H9 (cell line): ENCODE measurements at regions not wholly inside any gene's neighbourhood (a gene's known extent, or its start where the extent isn't known, plus 50 kb on each side); places are given as distances from the start of the nearest gene placed in this dataset.

ENCODE experiments used
- DNase-seq: peaks from one replicate; pipeline ENCODE4 v3.0.0-alpha.2; 2017
- H2AFZ ChIP-seq: one replicate; pipeline ENCODE4 v1.6.1; 2013; ENCODE audit warnings: mild to moderate bottlenecking, low read length, control low read depth, moderate library complexity
- H2AK5ac ChIP-seq: 2 replicates; pipeline ENCODE4 v1.6.1; 2013; ENCODE audit warnings: low read length, control low read depth, mixed read lengths; ENCODE audit not compliant: insufficient read length
- H2BK120ac ChIP-seq: one replicate; pipeline ENCODE4 v1.6.1; 2013; ENCODE audit warnings: low read depth, mild to moderate bottlenecking, low read length, control low read depth, inconsistent platforms; ENCODE audit not compliant: poor library complexity, severe bottlenecking
- H2BK12ac ChIP-seq: 2 replicates; pipeline ENCODE4 v1.6.1; 2013; ENCODE audit warnings: low read length, control low read depth, mixed read lengths, low read depth; ENCODE audit not compliant: insufficient read length
- H2BK15ac ChIP-seq: 2 replicates; pipeline ENCODE4 v1.6.1; 2013; ENCODE audit warnings: low read depth, low read length, control low read depth
- H2BK20ac ChIP-seq: one replicate; pipeline ENCODE4 v1.6.1; 2013; ENCODE audit warnings: low read depth, mild to moderate bottlenecking, low read length, control low read depth, inconsistent platforms; ENCODE audit not compliant: poor library complexity, severe bottlenecking
- H2BK5ac ChIP-seq: 2 replicates; pipeline ENCODE4 v1.6.1; 2013; ENCODE audit warnings: low read length, control low read depth, mixed read lengths; ENCODE audit not compliant: insufficient read length
- H3K14ac ChIP-seq: 2 replicates; pipeline ENCODE4 v1.6.1; 2013; ENCODE audit warnings: low read length, control low read depth; ENCODE audit not compliant: insufficient read depth
- H3K18ac ChIP-seq: 2 replicates; pipeline ENCODE4 v1.6.1; 2013; ENCODE audit warnings: low read depth, mild to moderate bottlenecking, mixed read lengths, low read length, control low read depth; ENCODE audit not compliant: insufficient read length
- H3K23ac ChIP-seq: 2 replicates; pipeline ENCODE4 v1.6.1; 2013; ENCODE audit warnings: low read length, control low read depth, mixed read lengths, low read depth; ENCODE audit not compliant: insufficient read length
- H3K23me2 ChIP-seq: 2 replicates; pipeline ENCODE4 v1.6.1; 2013; ENCODE audit warnings: low read depth, mild to moderate bottlenecking, mixed read lengths, low read length, control low read depth; ENCODE audit not compliant: insufficient read length, poor library complexity, severe bottlenecking
- H3K27ac ChIP-seq: 2 replicates; pipeline ENCODE4 v1.5.1; 2013; ENCODE audit warnings: low read length, control low read depth, mixed read lengths, low read depth; ENCODE audit not compliant: insufficient read length
- H3K27me3 ChIP-seq: 2 replicates; pipeline ENCODE4 v1.6.1; 2013; ENCODE audit warnings: low read length, control low read depth, inconsistent platforms; ENCODE audit not compliant: insufficient read depth
- H3K4ac ChIP-seq: 2 replicates; pipeline ENCODE4 v1.6.1; 2013; ENCODE audit warnings: low read depth, mild to moderate bottlenecking, control low read depth, inconsistent platforms, low read length, moderate library complexity
- H3K4me1 ChIP-seq: 2 replicates; pipeline ENCODE4 v1.6.1; 2013; ENCODE audit warnings: low read length, control low read depth, inconsistent platforms; ENCODE audit not compliant: insufficient read depth
- H3K4me2 ChIP-seq: 2 replicates; pipeline ENCODE4 v1.6.1; 2013; ENCODE audit warnings: low read length, control low read depth, mixed read lengths; ENCODE audit not compliant: insufficient read length, insufficient read depth
- H3K56ac ChIP-seq: 2 replicates; pipeline ENCODE4 v1.6.1; 2013; ENCODE audit warnings: low read depth, mild to moderate bottlenecking, mixed read lengths, low read length, control low read depth; ENCODE audit not compliant: insufficient read length
- H3K79me1 ChIP-seq: 2 replicates; pipeline ENCODE4 v1.6.1; 2013; ENCODE audit warnings: low read depth, mild to moderate bottlenecking, moderate library complexity, low read length, control low read depth, inconsistent platforms; ENCODE audit not compliant: insufficient read depth, poor library complexity, severe bottlenecking
- H3K79me2 ChIP-seq: 2 replicates; pipeline ENCODE4 v1.6.1; 2013; ENCODE audit warnings: low read length, control low read depth, inconsistent platforms; ENCODE audit not compliant: insufficient read depth
- H3K9ac ChIP-seq: 2 replicates; pipeline ENCODE4 v1.6.1; 2013; ENCODE audit warnings: low read length, control low read depth, mixed read lengths; ENCODE audit not compliant: insufficient read length; ENCODE audit errors: extremely low read depth
- H3K9me3 ChIP-seq: one replicate; pipeline ENCODE4 v1.6.1; 2013; ENCODE audit warnings: low read depth, low read length, inconsistent platforms; ENCODE audit not compliant: control insufficient read depth
- H3T11ph ChIP-seq: one replicate; pipeline ENCODE4 v1.6.1; 2013; ENCODE audit warnings: mild to moderate bottlenecking, low read length, control low read depth, inconsistent platforms
- H4K20me1 ChIP-seq: one replicate; pipeline ENCODE4 v1.6.1; 2013; ENCODE audit not compliant: control insufficient read depth, insufficient read length, insufficient read depth
- H4K5ac ChIP-seq: 2 replicates; pipeline ENCODE4 v1.6.1; 2013; ENCODE audit warnings: low read depth, mild to moderate bottlenecking, mixed read lengths, low read length, control low read depth; ENCODE audit not compliant: insufficient read length
- H4K8ac ChIP-seq: replicated peaks from 2 replicates; pipeline ENCODE4 v1.6.1; 2013; ENCODE audit warnings: low read length, control low read depth, mixed read lengths, low read depth; ENCODE audit not compliant: insufficient read length
- H4K91ac ChIP-seq: 2 replicates; pipeline ENCODE4 v1.6.1; 2013; ENCODE audit warnings: low read depth, mild to moderate bottlenecking, moderate library complexity, mixed read lengths, low read length, control low read depth; ENCODE audit not compliant: insufficient read length
- H3K27ac Mint-ChIP-seq, 3 experiments: 2 replicates in 2 of 3; 3 replicates in 1 of 3; pipeline ENCODE4 v1.8.0; 2020 to 2021; ENCODE audit warnings: mixed read lengths in 3 of 3, mild to moderate bottlenecking in 1 of 3, moderate library complexity in 1 of 3
- H3K27me3 Mint-ChIP-seq: 2 replicates; pipeline ENCODE4 v1.8.0; 2021; ENCODE audit warnings: low read depth, mild to moderate bottlenecking, moderate library complexity, mixed read lengths
- H3K36me3 Mint-ChIP-seq, 3 experiments: 2 replicates in 2 of 3; 3 replicates in 1 of 3; pipeline ENCODE4 v1.8.0; 2020 to 2021; ENCODE audit warnings: low read depth in 3 of 3, mixed read lengths in 3 of 3; ENCODE audit not compliant: insufficient read depth in 1 of 3
- H3K4me1 Mint-ChIP-seq, 2 experiments: 2 replicates each; pipeline ENCODE4 v1.8.0; 2020; ENCODE audit warnings: mixed read lengths in 2 of 2
- H3K4me3 Mint-ChIP-seq, 2 experiments: 2 replicates in 1 of 2; 3 replicates in 1 of 2; pipeline ENCODE4 v1.8.0; 2020 to 2021; ENCODE audit warnings: mild to moderate bottlenecking in 2 of 2, mixed read lengths in 2 of 2, moderate library complexity in 1 of 2
- H3K9me3 Mint-ChIP-seq, 2 experiments: 2 replicates in 1 of 2; 3 replicates in 1 of 2; pipeline ENCODE4 v1.8.0; 2020; ENCODE audit warnings: mild to moderate bottlenecking in 2 of 2, mixed read lengths in 2 of 2, moderate library complexity in 1 of 2
- WGBS: extraction: QIAGEN DNeasy Blood & Tissue Kit; methylation state at CpG from one replicate; pipeline ENCODE4 v1.1.7; 2013; ENCODE audit warnings: missing lambda C conversion rate, low lambda C conversion rate, mixed read lengths; ENCODE audit not compliant: insufficient read length; ENCODE audit errors: extremely low coverage; 5-methylcytosine and 5-hydroxymethylcytosine counted together
- TF ChIP-seq, protein P1 (sequence below): fragments of 200-600 bp; sonication (generic); conservative IDR thresholded peaks from 3 replicates; pipeline ENCODE4 v1.8.0; 2021; ENCODE audit warnings: antibody characterized with exemption, mild to moderate bottlenecking

GRCh38 chr6:55957961-55958422 lies 82.6 kb upstream of the BMP5 start:
- Histone ChIP-seq H3T11ph (no peak overlapping the region), H3K27me3 (no peaks in the 10 kb centered on the region), H3K56ac (no peak overlapping the region), H2BK5ac (no peak overlapping the region), H4K8ac (no peak overlapping the region), H4K91ac (no peak overlapping the region), H3K18ac (no peak overlapping the region), H2BK20ac (no peak overlapping the region), H3K14ac (no peak overlapping the region), H3K23ac (no peak overlapping the region), H2BK12ac (no peak overlapping the region), H3K79me2 (no peaks in the 10 kb centered on the region), H3K23me2 (no peaks in the 10 kb centered on the region), H2BK15ac (no peak overlapping the region), H4K20me1 (no peaks in the 10 kb centered on the region), H3K4me2 (no peak overlapping the region), H3K9me3 (no peaks in the 10 kb centered on the region), H3K79me1 (no peaks in the 10 kb centered on the region), H3K27ac (no peak overlapping the region), H2AFZ (no peak overlapping the region), H3K4ac (no peak overlapping the region), H4K5ac (no peak overlapping the region), H3K4me1 (no peaks in the 10 kb centered on the region), H2BK120ac (no peak overlapping the region), H2AK5ac (no peak overlapping the region), H3K9ac (no peak overlapping the region)
- TF ChIP-seq, protein P1, sequence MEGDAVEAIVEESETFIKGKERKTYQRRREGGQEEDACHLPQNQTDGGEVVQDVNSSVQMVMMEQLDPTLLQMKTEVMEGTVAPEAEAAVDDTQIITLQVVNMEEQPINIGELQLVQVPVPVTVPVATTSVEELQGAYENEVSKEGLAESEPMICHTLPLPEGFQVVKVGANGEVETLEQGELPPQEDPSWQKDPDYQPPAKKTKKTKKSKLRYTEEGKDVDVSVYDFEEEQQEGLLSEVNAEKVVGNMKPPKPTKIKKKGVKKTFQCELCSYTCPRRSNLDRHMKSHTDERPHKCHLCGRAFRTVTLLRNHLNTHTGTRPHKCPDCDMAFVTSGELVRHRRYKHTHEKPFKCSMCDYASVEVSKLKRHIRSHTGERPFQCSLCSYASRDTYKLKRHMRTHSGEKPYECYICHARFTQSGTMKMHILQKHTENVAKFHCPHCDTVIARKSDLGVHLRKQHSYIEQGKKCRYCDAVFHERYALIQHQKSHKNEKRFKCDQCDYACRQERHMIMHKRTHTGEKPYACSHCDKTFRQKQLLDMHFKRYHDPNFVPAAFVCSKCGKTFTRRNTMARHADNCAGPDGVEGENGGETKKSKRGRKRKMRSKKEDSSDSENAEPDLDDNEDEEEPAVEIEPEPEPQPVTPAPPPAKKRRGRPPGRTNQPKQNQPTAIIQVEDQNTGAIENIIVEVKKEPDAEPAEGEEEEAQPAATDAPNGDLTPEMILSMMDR = no peak
- Mint-ChIP-seq H3K27me3 (no peaks in the 10 kb centered on the region), H3K36me3 (no peaks in the 10 kb centered on the region), H3K4me3 (no peak overlapping the region), H3K9me3 (no peaks in the 10 kb centered on the region), H3K27ac (no peak overlapping the region), H3K4me1 (peaks cover 13 to 16% of the 10 kb centered on the region in 2 experiments)
- DNase-seq = no peak
- WGBS = no CpG with 5 or more reads among the region's 2 CpGs
